Kidney epithelial cell (primary cell): ENCODE measurements at regions not wholly inside any gene's neighbourhood (a gene's known extent, or its start where the extent isn't known, plus 50 kb on each side); places are given as distances from the start of the nearest gene placed in this dataset.

Source experiments
- DNase-seq: peaks from one replicate; pipeline ENCODE4 v3.0.0-alpha.2; 2010; ENCODE audit warnings: low read depth
- H3K27me3 ChIP-seq: 2 replicates; pipeline ENCODE4 v1.6.0; 2011; ENCODE audit warnings: low read length; ENCODE audit not compliant: control insufficient read depth, insufficient read depth
- H3K36me3 ChIP-seq: 2 replicates; pipeline ENCODE4 v1.5.1; 2011; ENCODE audit warnings: low read length; ENCODE audit not compliant: control insufficient read depth, insufficient read depth
- H3K4me3 ChIP-seq: 2 replicates; pipeline ENCODE4 v1.5.1; 2011; ENCODE audit warnings: low read depth, mild to moderate bottlenecking, control low read depth, low read length
- CTCF ChIP-seq: IDR thresholded peaks from 2 replicates; pipeline ENCODE4 v1.5.1; 2011; ENCODE audit warnings: mild to moderate bottlenecking, moderate library complexity, low read length, control low read depth, inconsistent platforms; ENCODE audit not compliant: insufficient read depth, poor library complexity, severe bottlenecking

DNA sequence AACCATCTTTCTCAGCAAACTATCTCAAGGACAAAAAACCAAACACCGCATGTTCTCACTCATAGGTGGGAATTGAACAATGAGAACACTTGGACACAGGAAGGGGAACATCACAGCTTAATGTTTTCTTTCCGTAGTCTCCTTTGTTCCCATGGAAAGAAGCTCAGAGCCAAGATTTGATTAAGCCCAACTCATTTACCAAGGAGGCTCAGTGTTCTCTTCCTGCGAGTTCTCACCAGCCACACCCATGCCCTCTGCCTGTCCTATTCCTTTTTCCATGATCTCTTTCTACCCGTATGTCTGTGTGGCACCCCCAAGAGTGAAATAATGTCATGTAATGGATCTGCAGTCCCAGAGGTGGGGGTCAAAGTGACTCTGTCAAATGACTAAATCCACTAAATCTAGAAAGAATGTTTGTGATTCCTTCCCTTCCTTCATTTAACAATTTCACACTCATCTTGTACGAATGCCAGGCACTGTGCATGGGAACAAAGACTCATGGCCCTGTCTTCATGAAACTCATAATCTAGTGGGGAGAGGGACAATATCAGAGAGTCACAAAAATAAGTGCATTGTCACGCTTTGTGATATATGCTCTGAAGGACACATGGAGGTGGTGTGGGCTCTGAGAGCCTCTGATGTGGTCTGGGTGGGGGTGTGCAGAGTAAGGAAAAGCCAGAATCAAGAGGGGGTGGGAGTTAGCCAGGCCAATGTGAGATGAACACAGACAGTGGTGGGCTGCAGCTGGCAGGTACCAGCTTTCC is 292.1 kb downstream of the CDC5L start:
- TF ChIP-seq CTCF: no peak
- DNase-seq: no peak
- no peaks in the 10 kb centered on the region for H3K27me3 ChIP-seq
- no peak overlapping the region for H3K4me3 ChIP-seq
- no peaks in the 10 kb centered on the region for H3K36me3 ChIP-seq

DNA sequence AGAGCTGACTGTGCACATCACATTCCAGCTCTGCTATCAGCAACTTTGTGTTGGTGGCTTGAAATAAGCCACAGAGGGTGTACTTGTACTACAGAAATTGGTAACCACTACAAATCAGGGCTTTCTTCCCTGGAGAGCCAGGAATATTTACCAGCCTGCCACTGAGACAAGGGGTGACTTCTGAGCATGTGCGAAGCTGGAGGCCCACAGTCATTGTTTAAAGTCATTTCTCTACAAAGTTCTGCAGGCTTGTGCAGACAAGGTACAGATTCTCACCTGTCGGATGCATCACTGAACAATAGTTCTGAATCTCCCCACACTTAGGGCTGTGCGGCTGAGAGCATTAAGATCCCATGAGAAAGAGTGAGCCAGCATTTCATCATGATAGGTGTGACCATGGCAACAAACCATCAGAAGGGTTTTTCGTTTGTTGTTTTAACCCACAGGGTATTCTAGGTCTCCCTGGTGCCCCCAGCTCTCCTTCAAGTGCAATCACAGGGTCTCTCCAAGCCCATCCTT is 292.8 kb downstream of the CDC5L start:
- H3K27me3 ChIP-seq: no peaks in the 10 kb centered on the region
- H3K36me3 ChIP-seq: no peaks in the 10 kb centered on the region
- TF ChIP-seq CTCF: no peak
- DNase-seq: no peak
- no peak overlapping the region for H3K4me3 ChIP-seq

- no peaks in the 10 kb centered on the region for H3K27me3 ChIP-seq
- TF ChIP-seq CTCF: no peak
- no peaks in the 10 kb centered on the region for H3K36me3 ChIP-seq
- DNase-seq: no peak
- H3K4me3 ChIP-seq: no peak overlapping the region
Observed at GRCh38 chr6:44681761-44682160, 294.3 kb downstream of the CDC5L start.

DNA sequence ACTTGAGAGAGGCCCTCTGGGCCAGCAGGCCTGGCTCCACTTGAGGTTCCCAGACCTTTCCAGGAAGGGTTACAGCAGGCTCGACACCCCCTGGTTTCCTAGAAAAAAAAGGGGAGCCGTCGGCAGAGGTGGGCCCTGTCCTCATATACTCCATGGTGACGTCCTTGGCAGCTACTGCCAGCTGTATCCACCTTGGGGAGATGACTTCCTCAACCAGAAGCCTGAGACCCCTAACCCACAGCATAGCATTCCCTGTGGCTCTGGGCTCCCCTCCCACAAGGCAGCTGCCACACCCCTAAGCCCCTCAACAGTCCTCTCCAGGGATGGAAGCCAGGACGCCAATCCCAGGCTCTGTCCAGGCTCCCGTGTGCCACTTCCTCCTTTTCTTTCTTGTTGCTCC is 294.8 kb downstream of the CDC5L start:
- no peak for DNase-seq
- no peaks in the 10 kb centered on the region for H3K36me3 ChIP-seq
- TF ChIP-seq CTCF: no peak
- H3K27me3 ChIP-seq: no peaks in the 10 kb centered on the region
- H3K4me3 ChIP-seq: no peak overlapping the region

DNA sequence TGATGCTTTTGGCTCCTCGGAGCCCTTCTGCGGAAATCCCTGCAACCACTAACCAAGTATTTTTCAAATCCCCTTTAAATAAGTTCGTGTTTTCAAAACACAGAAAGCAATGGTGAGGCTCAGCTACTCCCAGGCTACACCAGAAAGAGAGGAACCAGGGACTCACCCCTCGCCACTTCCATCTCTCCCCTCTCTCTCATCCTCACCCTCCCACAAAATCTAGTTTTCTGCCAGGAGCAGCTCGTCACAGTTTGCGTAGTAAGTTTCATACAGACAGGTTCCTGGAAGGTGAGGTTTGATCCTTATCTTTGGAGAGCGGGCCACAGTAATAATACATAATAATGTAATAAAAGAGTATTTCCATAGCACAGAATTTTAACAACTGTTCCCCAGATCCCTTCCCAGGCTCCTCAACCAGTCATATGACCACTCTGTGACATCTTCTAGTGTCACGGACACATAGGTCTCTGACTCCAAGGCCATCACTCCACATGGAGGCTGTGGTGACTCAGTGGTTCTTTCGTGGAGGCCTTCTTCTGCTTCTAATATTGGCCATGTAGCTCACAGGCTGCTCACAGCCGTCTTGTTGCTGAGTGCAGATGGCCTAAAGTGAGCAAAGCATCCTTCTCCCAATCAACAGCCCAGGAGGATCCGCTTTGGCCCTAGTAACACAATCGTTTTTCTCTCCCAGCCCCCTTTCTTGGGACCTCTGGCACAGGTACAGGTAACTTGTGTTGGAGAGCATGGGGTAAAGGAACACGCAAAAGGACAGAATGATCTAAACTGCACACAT is 295.7 kb downstream of the CDC5L start:
- no peaks in the 10 kb centered on the region for H3K36me3 ChIP-seq
- no peak for TF ChIP-seq CTCF
- H3K27me3 ChIP-seq: no peaks in the 10 kb centered on the region
- H3K4me3 ChIP-seq: no peak overlapping the region
- DNase-seq: no peak
